ENCODE measurements at regions not wholly inside any gene's neighbourhood (a gene's known extent, or its start where the extent isn't known, plus 50 kb on each side); places are given as distances from the start of the nearest gene placed in this dataset.

DNA sequence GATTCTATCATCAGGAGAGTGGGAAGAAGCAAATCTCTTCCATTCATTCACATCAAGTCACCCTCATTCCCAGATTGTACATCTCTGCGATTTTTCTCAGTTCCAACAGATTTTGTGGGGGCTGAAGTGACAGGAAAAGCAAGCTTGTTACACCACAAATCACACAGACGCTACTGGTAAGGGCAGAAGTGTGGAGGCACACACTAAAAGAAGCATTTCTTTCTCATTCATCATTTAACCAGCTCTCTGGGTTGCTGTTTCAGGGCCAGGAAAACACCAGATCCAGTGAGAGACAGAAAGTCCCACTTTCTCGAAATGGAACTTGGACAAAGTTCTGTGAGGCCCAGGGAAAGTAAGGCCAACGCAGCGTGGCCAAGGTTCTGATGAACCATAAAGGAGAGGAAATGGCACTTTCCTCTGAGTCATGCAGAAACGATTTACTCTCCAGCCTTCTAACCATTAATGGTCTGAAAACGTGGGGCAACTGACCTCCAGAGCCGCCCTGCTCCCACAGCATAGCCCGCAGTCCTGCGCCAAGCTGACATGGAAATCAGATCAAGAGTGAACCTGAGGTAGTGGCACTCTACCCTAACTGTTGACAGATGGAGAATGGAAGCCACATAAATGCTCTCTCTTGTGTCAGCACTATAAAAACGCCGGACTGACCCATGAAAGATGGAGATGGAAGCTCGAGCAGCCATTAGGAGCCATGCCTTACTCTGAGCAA is 191.0 kb downstream of the C1D start:
- H3K27ac ChIP-seq: no peak overlapping the region
- TF ChIP-seq CTCF (IDR thresholded peaks at IDR 0.05) (no peak), ZFX (IDR thresholded peaks at IDR 0.05; ENCODE audit: borderline replicate concordance) (no peak)

DNA sequence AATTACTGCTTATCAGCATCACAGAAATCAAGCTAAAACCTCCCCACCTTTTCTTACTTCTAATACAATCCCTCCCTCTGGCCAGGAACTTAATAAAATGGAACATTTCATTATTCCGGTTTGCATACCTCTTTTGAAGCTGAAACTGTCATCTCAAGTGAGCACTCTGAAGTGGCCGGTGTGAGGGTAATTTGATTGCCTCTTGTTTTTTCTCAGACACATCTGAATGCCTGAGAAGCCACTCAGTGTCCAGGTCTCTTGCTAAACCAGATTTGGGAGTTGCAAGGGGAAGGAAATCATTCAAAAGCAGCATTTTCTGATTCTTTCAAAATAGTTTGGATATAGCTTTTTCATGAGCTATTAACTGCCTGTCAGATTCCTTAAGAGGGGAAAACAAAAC is 190.3 kb downstream of the C1D start:
- no peak overlapping the region for H3K27ac ChIP-seq
- no peak for TF ChIP-seq CTCF (IDR thresholded peaks at IDR 0.05)

DNA sequence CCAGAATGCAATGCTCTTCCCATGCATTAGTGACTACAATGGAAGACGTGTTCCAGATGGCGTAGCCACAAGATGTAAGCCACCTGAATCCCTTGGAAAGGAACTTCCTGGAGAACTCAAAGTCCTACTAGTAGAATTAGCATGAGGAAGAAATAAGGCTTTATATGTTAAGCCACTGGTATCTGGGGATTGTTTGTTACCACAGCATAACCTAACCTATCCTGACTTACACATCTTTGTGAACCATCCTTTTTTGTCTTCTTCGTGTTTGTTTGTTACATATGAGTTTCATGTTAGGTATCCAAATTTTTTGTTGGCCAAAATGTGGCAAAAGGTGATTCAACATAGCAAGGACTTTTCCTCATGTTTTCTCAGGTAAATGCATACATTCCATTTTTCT is 188.9 kb downstream of the C1D start:
- no peak overlapping the region for H3K27ac ChIP-seq
- TF ChIP-seq ZFX (IDR thresholded peaks at IDR 0.05; ENCODE audit: borderline replicate concordance): no peak
- TF ChIP-seq CTCF (IDR thresholded peaks at IDR 0.05): no peak

DNA sequence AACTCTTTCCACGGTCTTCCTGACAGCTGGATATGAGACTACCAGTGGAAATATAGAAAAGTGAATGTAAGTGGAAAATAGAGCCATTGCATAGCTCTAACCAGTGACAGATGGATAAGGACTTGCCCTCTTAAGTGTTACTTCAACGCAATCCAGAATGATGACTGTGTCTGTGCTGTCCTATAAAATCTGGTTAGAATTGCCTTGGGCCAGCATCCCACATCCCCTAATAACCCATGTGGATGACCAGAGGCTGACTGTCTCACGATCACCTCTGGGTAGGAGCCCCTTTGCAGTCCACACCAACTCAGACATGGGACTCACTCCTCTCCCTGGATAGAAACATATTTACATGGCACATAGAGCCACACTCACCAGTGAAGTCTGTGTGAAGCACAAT is 186.6 kb downstream of the C1D start:
- no peak for TF ChIP-seq ZFX (IDR thresholded peaks at IDR 0.05; ENCODE audit: borderline replicate concordance)
- H3K27ac ChIP-seq: no peak overlapping the region

DNA sequence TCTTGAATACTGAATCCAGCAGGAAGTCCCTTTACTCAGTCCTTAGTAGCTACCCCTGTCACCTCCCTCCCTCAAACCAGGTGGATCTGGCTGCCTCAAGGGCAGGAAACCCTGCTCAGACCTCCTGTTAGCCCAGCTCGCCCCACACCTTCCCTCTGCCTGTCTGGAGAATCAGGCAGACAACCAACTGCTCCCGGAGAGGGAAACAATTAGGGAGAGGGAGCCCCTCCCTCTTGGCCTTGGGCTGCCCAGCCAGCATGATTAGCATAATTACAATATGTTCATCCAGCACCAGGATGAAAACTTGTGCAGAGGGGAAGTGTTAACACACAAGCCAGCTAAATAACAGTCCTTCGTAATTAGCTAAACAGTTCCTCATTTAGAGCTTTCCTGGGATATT is 185.5 kb downstream of the C1D start:
- TF ChIP-seq ZFX (IDR thresholded peaks at IDR 0.05; ENCODE audit: borderline replicate concordance) (no peak), CTCF (IDR thresholded peaks at IDR 0.05) (no peak)

DNA sequence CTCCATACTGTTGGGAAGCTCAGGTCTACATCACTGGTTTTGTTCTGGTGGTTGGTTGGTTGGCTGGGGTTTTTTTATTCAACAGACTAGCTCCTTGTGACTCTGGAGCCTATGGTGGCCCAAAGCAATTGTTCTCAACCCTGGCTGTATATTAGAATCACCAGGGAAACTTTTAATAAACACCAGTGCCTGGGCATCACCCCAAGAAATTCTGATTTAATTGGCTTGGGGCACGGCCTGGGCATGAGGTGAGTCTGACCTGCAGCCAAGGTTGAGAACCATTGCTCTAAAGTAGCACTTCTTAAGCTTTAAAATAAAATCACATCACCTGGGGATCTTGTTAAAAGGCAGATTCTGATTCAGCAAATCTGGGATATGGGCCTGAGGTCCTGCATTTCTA is 184.1 kb downstream of the C1D start:
- no peak overlapping the region for H3K27ac ChIP-seq
- TF ChIP-seq ZFX (IDR thresholded peaks at IDR 0.05; ENCODE audit: borderline replicate concordance) (no peak), CTCF (IDR thresholded peaks at IDR 0.05) (no peak)

More for the DNA sequence above, 185.5 kb downstream of the C1D start:
- H3K27ac ChIP-seq: no peak overlapping the region

- no peak overlapping the region for H3K27ac ChIP-seq
- no peak for TF ChIP-seq ZFX (IDR thresholded peaks at IDR 0.05; ENCODE audit: borderline replicate concordance)
- TF ChIP-seq CTCF (IDR thresholded peaks at IDR 0.05): no peak
Measured at GRCh38 chr2:67879586-67880290, 183.1 kb downstream of the C1D start.

All from 22Rv1 (cell line).